ENCODE measurements at regions not wholly inside any gene's neighbourhood (a gene's known extent, or its start where the extent isn't known, plus 50 kb on each side); places are given as distances from the start of the nearest gene placed in this dataset.
"Not testable (repeated sequence)": the region's sequence is repeated elsewhere in the genome, so short reads cannot be mapped to it uniquely, and the experiment has no call there.

GRCh38 chr14:89566644-89567415 lies 149.8 kb upstream of the FOXN3 start:
- DNase-seq (ENCODE audit: low read depth, low spot score), result no peak

GRCh38 chr14:89566180-89566579 lies 149.1 kb upstream of the FOXN3 start:
- no peak for DNase-seq (ENCODE audit: low read depth, low spot score)

- DNase-seq (ENCODE audit: low read depth, low spot score), result no peak
Observed at GRCh38 chr14:89565607-89566006, 148.6 kb upstream of the FOXN3 start.

- DNase-seq (ENCODE audit: low read depth, low spot score), result no peak
Observed at GRCh38 chr14:89564989-89565388, 148.0 kb upstream of the FOXN3 start.

GRCh38 chr14:89564286-89564957 lies 147.4 kb upstream of the FOXN3 start:
- DNase-seq (ENCODE audit: low read depth, low spot score), result no peak

GRCh38 chr14:89563471-89563870 lies 146.4 kb upstream of the FOXN3 start:
- DNase-seq (ENCODE audit: low read depth, low spot score), result no peak

- no peak for DNase-seq (ENCODE audit: low read depth, low spot score)
Observed at GRCh38 chr14:89551955-89552354, 134.9 kb upstream of the FOXN3 start.

GRCh38 chr14:89551432-89551831 lies 134.4 kb upstream of the FOXN3 start:
- DNase-seq (ENCODE audit: low read depth, low spot score), result no peak

- DNase-seq (ENCODE audit: low read depth, low spot score), result no peak
Observed at GRCh38 chr14:89550821-89551220, 133.8 kb upstream of the FOXN3 start.

GRCh38 chr14:89549381-89550125 lies 132.5 kb upstream of the FOXN3 start:
- DNase-seq (ENCODE audit: low read depth, low spot score), result no peak

GRCh38 chr14:89547047-89547446 lies 130.0 kb upstream of the FOXN3 start:
- DNase-seq (ENCODE audit: low read depth, low spot score), result not testable (repeated sequence)

- no peak for DNase-seq (ENCODE audit: low read depth, low spot score)
Observed at GRCh38 chr14:89544636-89545301, 127.7 kb upstream of the FOXN3 start.

GRCh38 chr14:89543425-89543790 lies 126.4 kb upstream of the FOXN3 start:
- DNase-seq (ENCODE audit: low read depth, low spot score), result no peak

GRCh38 chr14:89542786-89543424 lies 125.9 kb upstream of the FOXN3 start:
- DNase-seq (ENCODE audit: low read depth, low spot score), result no peak

- DNase-seq (ENCODE audit: low read depth, low spot score), result no peak
Observed at GRCh38 chr14:89540830-89541470, 123.9 kb upstream of the FOXN3 start.

GRCh38 chr14:89540009-89540829 lies 123.2 kb upstream of the FOXN3 start:
- no peak for DNase-seq (ENCODE audit: low read depth, low spot score)

GRCh38 chr14:89537911-89538310 lies 120.9 kb upstream of the FOXN3 start:
- DNase-seq (ENCODE audit: low read depth, low spot score), result no peak

- DNase-seq (ENCODE audit: low read depth, low spot score), result no peak
Observed at GRCh38 chr14:89534902-89535685, 118.1 kb upstream of the FOXN3 start.

- DNase-seq (ENCODE audit: low read depth, low spot score), result no peak
Observed at GRCh38 chr14:89533766-89534165, 116.7 kb upstream of the FOXN3 start.
